Omental fat pad (tissue), 3 donors: ENCODE measurements at regions not wholly inside any gene's neighbourhood (a gene's known extent, or its start where the extent isn't known, plus 50 kb on each side); places are given as distances from the start of the nearest gene placed in this dataset.

Experiments
- ATAC-seq: fragments of 150-250 bp; one replicate; pipeline ENCODE4 v1.9.1; 2016; ENCODE audit warnings: mild to moderate bottlenecking, moderate library complexity; ENCODE audit not compliant: low FRiP score
- DNase-seq: peaks from one replicate; pipeline ENCODE4 v3.0.0-alpha.2; 2019; ENCODE audit warnings: low spot score
- TF ChIP-seq, protein P1 (sequence below), 3 donors: fragments of 450-650 bp; IDR thresholded peaks; one replicate each; pipeline ENCODE4 v1.5.1; 2016 to 2017; ENCODE audit warnings: antibody characterized with exemption in 3 of 3, mild to moderate bottlenecking in 3 of 3, moderate library complexity in 2 of 3

DNA sequence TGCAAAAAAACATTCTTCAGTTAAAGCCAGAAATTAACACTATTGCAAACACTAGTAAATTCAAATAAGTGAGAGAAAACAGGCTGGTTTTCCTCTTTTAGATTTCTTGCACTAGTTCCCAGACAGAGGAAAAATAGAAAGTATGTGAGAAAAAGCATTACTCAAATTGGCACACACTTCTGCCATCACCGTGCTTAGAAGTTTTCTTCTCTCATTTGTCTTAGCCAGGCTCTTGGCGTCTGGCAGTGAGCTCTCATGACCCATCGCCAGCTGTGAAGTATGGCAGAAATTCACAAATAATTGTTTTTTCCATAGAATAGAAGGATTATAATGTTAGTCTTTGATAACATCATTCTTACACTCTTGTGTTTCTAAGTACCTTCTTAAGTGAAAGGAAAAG is 515.9 kb downstream of the GBE1 start:
- ATAC-seq (peak; percentile 70), DNase-seq (no peak)
- TF ChIP-seq, protein P1, sequence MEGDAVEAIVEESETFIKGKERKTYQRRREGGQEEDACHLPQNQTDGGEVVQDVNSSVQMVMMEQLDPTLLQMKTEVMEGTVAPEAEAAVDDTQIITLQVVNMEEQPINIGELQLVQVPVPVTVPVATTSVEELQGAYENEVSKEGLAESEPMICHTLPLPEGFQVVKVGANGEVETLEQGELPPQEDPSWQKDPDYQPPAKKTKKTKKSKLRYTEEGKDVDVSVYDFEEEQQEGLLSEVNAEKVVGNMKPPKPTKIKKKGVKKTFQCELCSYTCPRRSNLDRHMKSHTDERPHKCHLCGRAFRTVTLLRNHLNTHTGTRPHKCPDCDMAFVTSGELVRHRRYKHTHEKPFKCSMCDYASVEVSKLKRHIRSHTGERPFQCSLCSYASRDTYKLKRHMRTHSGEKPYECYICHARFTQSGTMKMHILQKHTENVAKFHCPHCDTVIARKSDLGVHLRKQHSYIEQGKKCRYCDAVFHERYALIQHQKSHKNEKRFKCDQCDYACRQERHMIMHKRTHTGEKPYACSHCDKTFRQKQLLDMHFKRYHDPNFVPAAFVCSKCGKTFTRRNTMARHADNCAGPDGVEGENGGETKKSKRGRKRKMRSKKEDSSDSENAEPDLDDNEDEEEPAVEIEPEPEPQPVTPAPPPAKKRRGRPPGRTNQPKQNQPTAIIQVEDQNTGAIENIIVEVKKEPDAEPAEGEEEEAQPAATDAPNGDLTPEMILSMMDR (IDR thresholded peaks at IDR 0.05), result no peak

DNA sequence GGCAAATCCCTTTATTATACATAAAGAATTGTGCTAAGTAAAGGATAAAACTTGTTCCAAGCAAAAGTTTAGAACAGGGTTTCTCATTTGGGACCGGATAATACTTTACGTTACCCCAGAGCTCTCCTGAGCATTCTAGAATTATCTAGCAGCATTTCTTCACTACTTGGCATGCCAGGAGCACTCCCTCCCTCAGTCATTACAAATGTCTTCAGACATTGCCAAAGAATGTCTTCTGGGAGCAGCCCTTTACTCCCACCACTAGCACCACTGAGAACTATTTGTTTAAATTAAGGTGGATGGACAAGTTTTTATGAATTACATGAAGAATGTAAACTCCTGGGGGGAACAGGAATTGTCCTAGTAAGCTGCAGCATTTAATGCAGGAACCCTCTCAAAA is 516.4 kb downstream of the GBE1 start:
- DNase-seq (no peak), ATAC-seq (peak; percentile 86)
- TF ChIP-seq, protein P1 (IDR thresholded peaks at IDR 0.05), result no peak

DNA sequence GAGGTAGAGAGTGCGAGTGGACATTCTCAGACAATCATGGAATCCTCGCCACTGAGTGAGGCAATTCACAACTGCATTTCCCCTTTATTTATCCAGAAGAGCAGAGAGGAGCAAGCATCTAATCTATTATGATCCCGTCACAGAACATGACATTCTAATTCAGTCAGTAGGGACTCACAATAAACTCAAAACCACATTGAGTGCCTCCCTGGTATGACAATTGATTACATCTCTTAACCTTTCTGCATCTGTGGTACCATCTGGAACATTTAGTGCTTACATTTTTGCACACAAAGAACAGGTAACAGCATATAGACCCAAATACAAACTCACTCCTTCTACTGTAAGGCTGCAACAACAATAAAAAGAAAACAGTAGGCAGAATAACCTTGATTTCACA is 517.2 kb downstream of the GBE1 start:
- ATAC-seq, result no peak
- TF ChIP-seq, protein P1 (IDR thresholded peaks at IDR 0.05), result no peak
- no peak for DNase-seq

DNA sequence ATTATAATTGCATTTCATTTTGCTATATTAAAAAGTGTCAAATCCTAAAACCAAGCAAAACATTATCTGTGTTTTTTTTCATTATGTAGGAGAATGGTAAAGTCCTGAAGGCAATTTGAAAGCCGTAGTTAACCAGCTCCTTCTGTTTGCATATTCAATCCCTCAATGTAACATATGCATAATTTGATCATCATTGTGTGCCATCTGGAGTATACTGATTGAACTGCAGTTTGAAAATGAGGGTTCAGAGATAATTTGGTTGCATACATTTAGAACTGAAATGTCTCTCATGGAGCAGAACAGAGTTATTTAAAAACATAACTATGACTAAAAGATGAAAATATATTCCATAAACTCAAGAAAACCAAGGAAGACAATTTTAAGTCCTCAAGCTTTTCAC is 518.6 kb downstream of the GBE1 start:
- TF ChIP-seq, protein P1 (IDR thresholded peaks at IDR 0.05), result no peak
- DNase-seq (no peak), ATAC-seq (no peak)

DNA sequence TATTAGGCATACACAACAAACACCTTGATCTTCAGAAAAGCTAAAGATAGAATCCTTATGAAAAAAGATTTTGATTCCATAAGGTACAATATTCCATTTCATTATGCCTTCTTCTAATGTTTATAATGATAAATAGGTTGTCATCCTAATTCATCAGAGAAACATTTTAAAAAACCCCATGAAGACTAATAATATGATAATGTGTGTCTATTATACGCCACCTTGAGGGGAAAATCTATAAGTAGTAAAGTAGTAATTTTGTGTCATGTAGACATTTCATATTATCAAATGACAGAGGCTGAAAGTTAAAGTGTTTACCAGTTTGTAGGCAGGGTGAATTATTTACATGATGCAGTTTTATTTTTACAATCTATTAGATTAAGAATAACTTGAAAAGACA is 524.3 kb downstream of the GBE1 start:
- no peak for ATAC-seq

DNA sequence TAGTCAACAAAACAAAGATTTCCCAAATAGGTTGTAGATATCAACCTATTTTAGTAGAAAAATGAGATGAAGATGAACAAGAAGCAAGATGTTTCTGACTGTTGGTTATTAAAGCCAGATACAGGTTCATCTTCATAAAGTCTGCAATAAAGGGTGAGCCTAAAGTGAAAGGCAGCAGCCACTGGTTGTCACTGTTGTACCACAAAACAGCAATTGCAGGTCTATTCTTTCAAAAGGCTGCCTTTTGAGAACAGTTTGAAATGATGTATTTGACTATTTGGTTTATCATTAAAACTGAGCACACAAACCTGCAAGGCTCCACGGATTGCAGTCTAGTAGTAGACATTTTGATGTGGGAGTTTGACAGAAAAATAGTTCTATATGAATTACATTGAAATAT is 543.4 kb downstream of the GBE1 start:
- ATAC-seq, result no peak
- TF ChIP-seq, protein P1 (IDR thresholded peaks at IDR 0.05), result no peak
- no peak for DNase-seq

More for the DNA sequence above, 524.3 kb downstream of the GBE1 start:
- TF ChIP-seq, protein P1 (IDR thresholded peaks at IDR 0.05), result no peak
- DNase-seq, result no peak

DNA sequence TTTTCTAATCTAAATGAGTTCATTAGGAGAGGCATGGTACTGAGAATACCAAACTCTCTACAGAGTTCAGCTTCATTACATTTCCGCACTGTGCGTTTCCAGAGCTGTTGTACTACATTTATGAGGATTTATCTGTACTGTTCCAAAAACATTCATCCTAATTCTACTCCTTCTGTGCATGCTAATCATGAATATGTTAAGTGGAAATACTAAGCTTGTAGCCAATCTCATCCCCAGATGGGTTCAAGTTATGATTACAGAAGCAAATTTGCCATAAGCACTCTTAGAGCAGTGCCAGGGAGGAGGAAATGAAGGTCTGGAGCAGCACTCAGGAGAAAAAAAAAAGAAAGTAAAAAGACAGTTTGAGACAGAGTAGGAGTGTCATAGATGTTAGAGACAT is 544.3 kb downstream of the GBE1 start:
- TF ChIP-seq, protein P1 (IDR thresholded peaks at IDR 0.05), result no peak
- ATAC-seq (no peak), DNase-seq (no peak)
